RWPE2 (cell line): ENCODE measurements at regions not wholly inside any gene's neighbourhood (a gene's known extent, or its start where the extent isn't known, plus 50 kb on each side); places are given as distances from the start of the nearest gene placed in this dataset.

Experiments used
- ATAC-seq: fragments of 200-7000 bp; cut with Tn5 transposase; 3 replicates; pipeline ENCODE4 v1.9.1; 2021; ENCODE audit warnings: low read depth
- DNase-seq: peaks from one replicate; pipeline ENCODE4 v3.0.0-alpha.2; 2020; ENCODE audit warnings: low spot score
- H3K27ac ChIP-seq: fragments of 450-650 bp; 2 replicates; pipeline ENCODE4 v1.5.1; 2017; ENCODE audit warnings: mild to moderate bottlenecking; ENCODE audit not compliant: poor library complexity, severe bottlenecking
- H3K27me3 ChIP-seq: fragments of 250-450 bp; sonication (Bioruptor Pico); 2 replicates; pipeline ENCODE4 v1.5.1; 2021; ENCODE audit warnings: mild to moderate bottlenecking, moderate library complexity; ENCODE audit not compliant: insufficient read depth, poor library complexity, severe bottlenecking
- H3K36me3 ChIP-seq: fragments of 250-450 bp; sonication (Bioruptor Pico); 2 replicates; pipeline ENCODE4 v1.5.1; 2020; ENCODE audit warnings: low read depth, mild to moderate bottlenecking, moderate library complexity
- H3K4me1 ChIP-seq: fragments of 250-450 bp; sonication (Bioruptor Pico); 2 replicates; pipeline ENCODE4 v1.5.1; 2021; ENCODE audit warnings: mild to moderate bottlenecking, moderate library complexity; ENCODE audit not compliant: insufficient read depth, poor library complexity, severe bottlenecking
- H3K4me3 ChIP-seq: fragments of 250-450 bp; sonication (Bioruptor Pico); 2 replicates; pipeline ENCODE4 v1.5.1; 2021; ENCODE audit warnings: mild to moderate bottlenecking, moderate library complexity; ENCODE audit not compliant: severe bottlenecking
- H3K9me3 ChIP-seq: fragments of 250-450 bp; sonication (Bioruptor Pico); 2 replicates; pipeline ENCODE4 v1.5.1; 2021; ENCODE audit warnings: mild to moderate bottlenecking, moderate library complexity; ENCODE audit not compliant: severe bottlenecking
- TF ChIP-seq, protein P1 (sequence below): fragments of 450-650 bp; IDR thresholded peaks from one replicate; pipeline ENCODE4 v1.5.1; 2017; ENCODE audit warnings: mild to moderate bottlenecking, moderate library complexity; ENCODE audit not compliant: poor library complexity, severe bottlenecking

DNA sequence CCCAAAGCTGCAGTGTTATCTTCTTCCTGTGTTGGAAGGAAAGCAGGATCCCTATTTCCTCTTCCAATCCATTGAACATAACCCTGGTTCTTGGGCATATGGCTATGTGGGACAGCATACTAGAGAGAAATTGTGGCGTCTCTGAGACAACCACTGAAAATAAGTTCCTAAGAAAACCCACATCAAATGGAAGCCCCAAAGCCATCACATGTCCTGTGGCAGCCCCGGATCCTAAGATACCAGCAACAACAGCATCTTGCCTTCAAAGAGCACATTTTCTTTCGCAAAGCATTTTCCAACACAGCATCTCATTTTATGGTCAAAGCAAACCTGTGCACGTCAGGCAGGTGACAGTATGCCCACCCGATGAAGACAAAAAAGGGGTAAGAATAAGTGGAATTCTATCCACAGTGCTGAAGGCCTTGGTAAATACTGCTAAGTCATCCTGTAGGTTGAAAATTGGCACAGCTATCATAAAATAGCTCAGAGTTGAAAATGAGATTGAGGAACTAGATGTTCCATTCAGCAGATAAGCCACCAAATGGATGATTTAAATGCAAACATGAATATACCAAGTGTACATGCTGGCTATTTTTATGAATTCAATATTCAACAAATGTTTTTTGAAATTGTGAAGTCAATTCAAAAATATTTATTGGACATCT lies 232.2 kb downstream of the DLEU7 start:
- ATAC-seq (no peak), DNase-seq (no peak)
- Histone ChIP-seq H3K36me3 (no peaks in the 10 kb centered on the region), H3K9me3 (no peaks in the 10 kb centered on the region), H3K27me3 (no peaks in the 10 kb centered on the region), H3K27ac (no peak overlapping the region), H3K4me1 (no peaks in the 10 kb centered on the region), H3K4me3 (no peak overlapping the region)
- TF ChIP-seq, protein P1, sequence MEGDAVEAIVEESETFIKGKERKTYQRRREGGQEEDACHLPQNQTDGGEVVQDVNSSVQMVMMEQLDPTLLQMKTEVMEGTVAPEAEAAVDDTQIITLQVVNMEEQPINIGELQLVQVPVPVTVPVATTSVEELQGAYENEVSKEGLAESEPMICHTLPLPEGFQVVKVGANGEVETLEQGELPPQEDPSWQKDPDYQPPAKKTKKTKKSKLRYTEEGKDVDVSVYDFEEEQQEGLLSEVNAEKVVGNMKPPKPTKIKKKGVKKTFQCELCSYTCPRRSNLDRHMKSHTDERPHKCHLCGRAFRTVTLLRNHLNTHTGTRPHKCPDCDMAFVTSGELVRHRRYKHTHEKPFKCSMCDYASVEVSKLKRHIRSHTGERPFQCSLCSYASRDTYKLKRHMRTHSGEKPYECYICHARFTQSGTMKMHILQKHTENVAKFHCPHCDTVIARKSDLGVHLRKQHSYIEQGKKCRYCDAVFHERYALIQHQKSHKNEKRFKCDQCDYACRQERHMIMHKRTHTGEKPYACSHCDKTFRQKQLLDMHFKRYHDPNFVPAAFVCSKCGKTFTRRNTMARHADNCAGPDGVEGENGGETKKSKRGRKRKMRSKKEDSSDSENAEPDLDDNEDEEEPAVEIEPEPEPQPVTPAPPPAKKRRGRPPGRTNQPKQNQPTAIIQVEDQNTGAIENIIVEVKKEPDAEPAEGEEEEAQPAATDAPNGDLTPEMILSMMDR = no peak

DNA sequence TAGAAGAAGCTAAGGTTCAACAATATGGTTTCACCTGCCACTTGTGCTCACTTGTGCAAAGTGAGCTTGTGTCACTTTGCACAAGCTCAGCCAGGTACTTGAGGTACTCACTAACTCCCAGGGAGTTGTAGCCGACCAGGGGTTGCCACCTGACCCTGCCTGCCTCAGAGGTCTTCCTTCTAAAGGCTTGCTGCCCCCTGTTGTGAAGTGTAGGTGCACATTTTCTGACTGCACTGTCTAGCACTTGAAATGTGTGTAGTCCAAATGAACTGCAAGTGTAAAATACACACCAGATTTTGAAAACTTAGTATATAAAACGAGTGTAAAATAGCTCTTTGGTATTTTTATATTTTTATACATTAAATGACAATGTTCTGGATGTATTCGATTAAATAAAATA lies 230.8 kb downstream of the DLEU7 start:
- TF ChIP-seq, protein P1 = no peak
- Histone ChIP-seq H3K4me1 (peaks cover 12% of the 10 kb centered on the region), H3K27me3 (no peaks in the 10 kb centered on the region), H3K27ac (no peak overlapping the region), H3K36me3 (no peaks in the 10 kb centered on the region), H3K9me3 (no peaks in the 10 kb centered on the region), H3K4me3 (no peak overlapping the region)
- ATAC-seq = no peak
- DNase-seq = no peak

DNA sequence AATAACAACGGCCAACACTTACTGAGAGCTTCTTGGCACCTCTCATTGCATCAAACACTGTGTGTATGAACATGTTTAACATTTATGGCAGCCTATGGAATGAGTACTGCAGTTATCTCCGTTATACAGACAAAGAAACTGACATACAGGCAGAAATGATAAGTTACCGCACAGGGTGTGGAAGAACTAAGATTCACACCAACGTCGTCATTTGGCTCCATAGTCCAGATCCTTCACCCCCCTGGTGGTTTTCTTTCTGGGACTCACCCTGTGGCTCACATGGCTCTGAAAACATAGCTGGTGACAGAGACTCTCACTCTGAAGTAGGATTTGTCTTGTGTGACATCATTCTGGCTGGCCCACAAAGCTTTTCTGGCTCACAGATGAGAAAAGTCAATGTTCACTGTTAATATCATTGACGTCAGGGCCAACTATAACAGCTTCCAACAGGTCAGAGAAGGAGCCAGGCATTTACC lies 230.1 kb downstream of the DLEU7 start:
- Histone ChIP-seq H3K27ac (no peak overlapping the region), H3K36me3 (no peaks in the 10 kb centered on the region), H3K4me1 (peaks cover 13% of the 10 kb centered on the region), H3K4me3 (no peak overlapping the region), H3K9me3 (no peaks in the 10 kb centered on the region), H3K27me3 (no peaks in the 10 kb centered on the region)
- ATAC-seq (no peak), DNase-seq (no peak)
- TF ChIP-seq, protein P1 = no peak

DNA sequence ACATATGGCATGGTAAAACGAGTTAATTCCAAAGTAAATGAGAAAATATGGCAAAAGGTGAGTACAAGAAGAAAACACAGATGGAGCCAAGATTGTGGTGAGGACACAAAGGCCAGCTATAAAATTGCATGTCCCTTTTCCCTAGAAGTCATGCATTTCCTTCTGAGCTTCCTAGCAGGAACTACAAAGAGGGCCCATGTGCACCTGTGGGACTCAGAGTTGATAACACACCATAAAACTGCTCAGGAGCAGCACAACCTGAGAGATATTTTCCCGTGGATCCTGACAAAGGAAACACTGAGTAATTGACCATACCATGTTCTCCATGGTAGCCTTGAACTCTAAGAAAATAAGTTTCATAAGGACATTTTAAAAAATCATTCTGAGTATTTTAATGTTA lies 228.3 kb downstream of the DLEU7 start:
- DNase-seq (no peak), ATAC-seq (no peak)
- TF ChIP-seq, protein P1 = no peak
- no peaks in the 10 kb centered on the region for H3K27me3 ChIP-seq
- H3K9me3 ChIP-seq = no peaks in the 10 kb centered on the region
- H3K27ac ChIP-seq = no peak overlapping the region
- H3K36me3 ChIP-seq = no peaks in the 10 kb centered on the region
- peaks cover 13% of the 10 kb centered on the region for H3K4me1 ChIP-seq
- no peak overlapping the region for H3K4me3 ChIP-seq

DNA sequence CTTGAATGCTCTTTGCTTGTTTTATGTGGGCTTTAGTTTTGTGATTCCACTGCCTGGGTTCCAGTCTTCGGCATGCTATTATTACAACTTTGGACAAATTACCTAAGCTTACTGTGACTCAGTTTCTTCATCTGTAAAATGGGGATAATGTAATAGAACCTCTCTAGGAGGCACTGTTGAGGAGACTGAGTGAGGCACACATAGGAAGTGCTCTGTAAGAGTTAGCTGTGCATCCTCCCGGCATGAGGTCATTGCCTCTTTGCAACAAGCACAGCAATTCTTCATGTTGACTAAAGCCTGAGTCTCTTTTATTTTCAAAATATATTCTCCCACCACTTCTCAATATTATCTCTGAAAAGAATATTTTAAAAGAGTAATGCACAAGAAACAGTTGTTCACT lies 227.4 kb downstream of the DLEU7 start:
- Histone ChIP-seq H3K4me3 (no peak overlapping the region), H3K9me3 (no peaks in the 10 kb centered on the region), H3K27me3 (no peaks in the 10 kb centered on the region), H3K36me3 (no peaks in the 10 kb centered on the region), H3K27ac (no peak overlapping the region), H3K4me1 (peaks cover 13% of the 10 kb centered on the region)
- DNase-seq (no peak), ATAC-seq (no peak)
- TF ChIP-seq, protein P1 = no peak
